ENCODE measurements at regions not wholly inside any gene's neighbourhood (a gene's known extent, or its start where the extent isn't known, plus 50 kb on each side); places are given as distances from the start of the nearest gene placed in this dataset.

- no peaks in the 10 kb centered on the region for H3K36me3 ChIP-seq
- H3K27me3 ChIP-seq = no peaks in the 10 kb centered on the region
- intact Hi-C loops (cut with DNase I; ENCODE audit: low total_unique reads) = no loop called here
- no peak overlapping the region for H3K4me3 ChIP-seq
- no peaks in the 10 kb centered on the region for H3K9me3 ChIP-seq
- H3K4me1 ChIP-seq = no peaks in the 10 kb centered on the region
- no peak overlapping the region for H3K27ac ChIP-seq
- WGBS, 5 donors = 24 to 61% (median 37%) methylated on average over 1 of the region's 1 CpG
- TF ChIP-seq CTCF (IDR thresholded peaks at IDR 0.05) (no peak), POLR2AphosphoS5 (IDR thresholded peaks at IDR 0.05) (no peak), POLR2A (IDR thresholded peaks at IDR 0.05) (no peak), EP300 (IDR thresholded peaks at IDR 0.05) (no peak)
- DNase-seq = no peak
Observed at GRCh38 chr13:85170372-85170771, 628.8 kb downstream of the SLITRK6 start.

- Histone ChIP-seq H3K36me3 (no peaks in the 10 kb centered on the region), H3K27ac (no peak overlapping the region), H3K9me3 (peaks cover 0 to 12% (median 8%) of the 10 kb centered on the region in 4 donors), H3K27me3 (no peaks in the 10 kb centered on the region), H3K4me3 (no peak overlapping the region), H3K4me1 (no peaks in the 10 kb centered on the region)
- no peak for TF ChIP-seq CTCF (IDR thresholded peaks at IDR 0.05)
- DNase-seq = no peak
- 39 to 65% (median 52%) methylated on average over 1 of the region's 1 CpG for WGBS, 5 donors
- intact Hi-C loops (cut with DNase I; ENCODE audit: low total_unique reads) = no loop called here
Observed at GRCh38 chr13:85166891-85167290, 632.3 kb downstream of the SLITRK6 start.

- H3K4me3 ChIP-seq = no peak overlapping the region
- intact Hi-C loops (cut with DNase I; ENCODE audit: low total_unique reads) = no loop called here
- H3K27ac ChIP-seq = no peak overlapping the region
- no peak for DNase-seq
- peaks cover 0 to 12% (median 8%) of the 10 kb centered on the region in 4 donors for H3K9me3 ChIP-seq
- no peaks in the 10 kb centered on the region for H3K36me3 ChIP-seq
- TF ChIP-seq POLR2A (IDR thresholded peaks at IDR 0.05) = no peak
- TF ChIP-seq EP300 (IDR thresholded peaks at IDR 0.05) = no peak
- TF ChIP-seq POLR2AphosphoS5 (IDR thresholded peaks at IDR 0.05) = no peak
- TF ChIP-seq CTCF (IDR thresholded peaks at IDR 0.05) = no peak
- 75 to 83% (median 76%) methylated on average over 2 of the region's 2 CpGs for WGBS, 5 donors
- H3K4me1 ChIP-seq = no peaks in the 10 kb centered on the region
- H3K27me3 ChIP-seq = no peaks in the 10 kb centered on the region
Observed at GRCh38 chr13:85163063-85163462, 636.2 kb downstream of the SLITRK6 start.

GRCh38 chr13:85148009-85148408, 651.2 kb downstream of the SLITRK6 start:
- no peak overlapping the region for H3K27ac ChIP-seq
- no peaks in the 10 kb centered on the region for H3K27me3 ChIP-seq
- H3K36me3 ChIP-seq = no peaks in the 10 kb centered on the region
- H3K9me3 ChIP-seq = no peaks in the 10 kb centered on the region
- no peak overlapping the region for H3K4me3 ChIP-seq
- DNase-seq = peak in 1 of 2 donors; percentile 26
- no peak for TF ChIP-seq POLR2A (IDR thresholded peaks at IDR 0.05)
- no peak for TF ChIP-seq EP300 (IDR thresholded peaks at IDR 0.05)
- no peak for TF ChIP-seq CTCF (IDR thresholded peaks at IDR 0.05)
- H3K4me1 ChIP-seq = no peaks in the 10 kb centered on the region
- 40 to 63% (median 53%) methylated on average over 4 of the region's 4 CpGs for whole genome bisulfite sequencing, 5 donors
- intact Hi-C loops (cut with DNase I; ENCODE audit: low total_unique reads) = no loop called here

All from stomach (tissue), 8 donors.